ELR (cell line): ENCODE measurements at regions not wholly inside any gene's neighbourhood (a gene's known extent, or its start where the extent isn't known, plus 50 kb on each side); places are given as distances from the start of the nearest gene placed in this dataset.
"Not testable (repeated sequence)": the region's sequence is repeated elsewhere in the genome, so short reads cannot be mapped to it uniquely, and the experiment has no call there.

Source experiments
- DNase-seq: peaks from one replicate; pipeline ENCODE4 v3.0.0-alpha.2; 2015; ENCODE audit warnings: low read depth

DNA sequence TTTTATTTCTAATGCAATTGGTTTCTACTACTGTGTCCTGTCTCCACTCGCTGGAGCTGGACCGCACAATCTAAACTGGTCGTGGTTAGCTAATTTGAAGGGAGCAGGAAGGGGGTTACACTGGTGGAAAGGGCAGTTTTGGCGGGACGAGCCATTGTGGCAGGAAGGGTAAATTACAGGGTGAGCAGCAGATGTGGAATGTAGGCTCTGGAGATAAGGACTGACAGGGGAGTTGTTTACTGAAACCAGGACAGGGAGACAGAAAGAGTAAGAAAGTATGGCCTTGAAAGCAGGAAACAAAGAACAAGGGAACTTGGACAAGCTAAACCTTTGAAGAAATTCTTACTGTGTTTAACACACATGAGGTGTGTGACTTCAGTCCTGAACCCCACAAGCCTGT is 147.8 kb downstream of the ATXN7L3B start:
- DNase-seq: no peak

DNA sequence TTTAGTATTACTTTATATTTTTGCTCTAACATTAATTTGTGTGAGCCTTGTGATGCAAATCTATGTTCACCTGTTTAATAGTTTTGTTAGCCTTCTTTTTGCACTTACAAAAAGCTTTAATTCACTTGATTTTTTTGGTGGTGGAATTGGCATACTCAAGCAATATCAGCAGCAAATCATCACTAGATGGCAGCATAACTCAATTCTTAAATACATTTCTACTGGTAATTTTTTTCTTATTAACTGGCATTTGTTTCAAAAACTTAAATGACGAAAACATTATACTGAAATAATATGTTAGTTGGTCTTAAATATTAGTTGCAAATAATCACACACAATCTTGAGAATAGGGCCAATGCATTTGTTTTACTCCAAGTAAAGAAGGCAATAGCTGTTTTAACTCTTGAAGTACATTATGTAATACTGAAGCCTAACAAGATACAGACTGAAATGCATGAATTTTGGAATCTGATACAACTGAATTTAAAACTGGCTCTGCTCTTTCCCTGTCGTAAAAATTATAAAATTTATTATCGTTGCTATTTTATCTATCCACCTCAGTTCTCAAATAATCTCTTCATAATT is 151.5 kb downstream of the ATXN7L3B start:
- DNase-seq: peak; percentile 73

DNA sequence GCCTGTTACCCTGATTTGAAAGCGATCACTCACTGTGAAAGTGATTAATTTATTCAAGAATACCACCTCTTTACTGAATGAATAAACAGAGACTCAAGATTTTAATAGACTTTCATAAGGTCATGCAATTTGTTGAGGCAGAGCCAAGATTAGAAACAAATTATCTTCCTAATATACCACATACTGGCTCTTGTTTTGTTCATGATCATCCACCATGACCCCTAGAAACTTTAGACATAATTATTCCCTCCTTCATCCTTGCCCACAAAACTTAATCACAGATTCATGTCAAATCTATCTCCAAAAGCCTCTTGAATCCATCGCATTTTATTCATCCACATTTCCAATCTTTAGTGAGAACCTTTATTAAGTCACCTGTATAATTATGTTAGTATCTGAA is 152.3 kb downstream of the ATXN7L3B start:
- no peak for DNase-seq

DNA sequence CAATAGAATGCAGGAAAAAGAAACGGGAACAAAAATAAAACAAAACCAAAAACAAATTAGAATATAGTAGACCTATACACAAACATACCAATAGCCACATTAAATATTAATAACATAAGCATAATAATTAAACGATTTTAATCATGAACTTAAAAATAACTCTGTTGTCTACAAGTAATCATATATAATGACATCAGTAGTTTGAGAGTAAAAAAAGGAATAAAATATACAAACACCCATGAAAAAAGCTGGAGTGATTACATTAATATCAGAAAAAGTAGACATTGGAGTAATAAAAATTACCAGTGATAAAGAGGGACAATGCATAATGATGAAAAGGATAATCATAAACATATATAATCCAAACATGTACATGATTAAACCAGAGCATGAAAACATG is 181.8 kb downstream of the ATXN7L3B start:
- DNase-seq: no peak

DNA sequence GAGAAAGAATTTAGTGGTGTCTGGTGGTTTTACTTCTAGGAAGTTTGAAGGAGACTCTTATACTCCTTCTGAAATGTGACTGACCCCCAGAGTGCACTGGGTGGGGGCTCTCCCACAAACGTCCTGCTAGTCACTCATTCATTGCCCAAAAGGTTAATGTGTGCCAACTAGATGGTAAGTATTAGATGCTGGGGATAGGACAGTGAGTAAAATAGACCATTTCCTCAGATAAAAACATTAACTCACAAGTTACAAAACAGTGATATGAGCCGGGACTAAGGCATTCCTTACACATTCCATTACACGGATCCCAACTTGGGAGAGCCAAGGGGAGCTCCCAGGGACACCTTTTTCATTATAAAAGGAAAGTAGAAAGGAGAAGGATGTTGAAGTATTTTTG is 185.1 kb downstream of the ATXN7L3B start:
- DNase-seq: no peak

DNA sequence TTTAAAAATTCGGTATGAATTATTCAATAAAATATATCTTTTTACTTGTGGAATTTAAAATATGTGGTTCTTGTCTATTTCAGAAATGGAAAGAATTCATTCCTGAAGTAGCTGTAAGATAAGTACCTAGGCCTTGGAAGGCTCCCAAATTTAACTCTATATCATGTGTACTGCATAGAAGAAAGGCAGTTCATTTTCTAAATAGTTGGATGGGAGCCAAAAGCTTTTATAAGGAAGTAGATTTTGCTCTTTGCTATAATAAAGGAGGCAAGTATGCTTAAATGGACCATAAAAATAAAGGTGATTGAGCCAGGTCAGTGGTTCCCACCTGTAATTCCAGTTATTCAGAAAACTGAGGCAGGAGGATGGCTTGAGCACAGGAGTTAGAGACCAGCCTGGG is 187.5 kb downstream of the ATXN7L3B start:
- peak; percentile 35 for DNase-seq

DNA sequence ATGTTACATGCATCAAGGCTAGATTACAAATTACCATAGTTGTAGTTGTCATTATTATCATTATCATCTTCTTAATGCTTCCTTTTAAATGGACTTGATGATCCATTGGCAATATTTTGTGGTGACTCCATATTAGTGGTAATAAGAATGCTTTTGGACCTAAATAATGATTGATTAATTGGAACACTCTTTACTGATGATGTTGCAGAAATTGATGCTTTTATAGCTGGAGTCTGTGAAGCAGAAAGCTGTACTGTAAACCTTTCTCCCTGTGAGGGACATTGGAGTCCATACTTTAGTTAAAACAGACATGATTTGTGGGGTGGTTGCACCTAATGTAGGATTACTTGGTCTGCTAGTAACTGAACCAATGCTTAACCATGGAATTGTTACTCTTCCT is 190.4 kb downstream of the ATXN7L3B start:
- DNase-seq: no peak

DNA sequence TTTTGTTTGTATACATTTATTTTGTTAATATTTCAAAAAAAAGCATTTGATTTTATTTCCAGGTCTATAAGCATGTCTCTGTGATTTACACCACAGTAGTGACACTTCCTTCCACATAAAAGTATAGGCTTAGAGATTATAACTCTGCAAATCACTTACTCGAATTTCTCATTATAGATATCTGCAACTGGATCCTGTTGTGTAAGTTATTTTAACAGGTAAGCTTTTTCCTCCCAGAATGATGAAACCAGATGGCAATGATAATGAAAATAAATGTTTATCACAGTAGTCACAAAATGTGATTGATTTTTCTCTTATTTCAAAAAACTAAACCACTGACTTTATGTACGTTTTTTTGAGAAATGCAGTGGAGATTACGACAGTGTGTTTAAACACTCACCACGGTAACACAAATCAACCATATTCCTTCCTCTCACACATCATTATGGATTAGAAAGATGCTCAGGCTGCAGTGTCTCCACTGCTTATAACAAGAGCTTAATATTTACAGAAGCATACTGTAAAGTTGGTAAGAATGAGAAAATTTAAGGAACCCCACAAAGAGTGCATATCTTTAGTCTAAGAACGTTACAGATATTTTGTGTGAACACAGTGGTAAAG is 194.6 kb downstream of the ATXN7L3B start:
- no peak for DNase-seq

DNA sequence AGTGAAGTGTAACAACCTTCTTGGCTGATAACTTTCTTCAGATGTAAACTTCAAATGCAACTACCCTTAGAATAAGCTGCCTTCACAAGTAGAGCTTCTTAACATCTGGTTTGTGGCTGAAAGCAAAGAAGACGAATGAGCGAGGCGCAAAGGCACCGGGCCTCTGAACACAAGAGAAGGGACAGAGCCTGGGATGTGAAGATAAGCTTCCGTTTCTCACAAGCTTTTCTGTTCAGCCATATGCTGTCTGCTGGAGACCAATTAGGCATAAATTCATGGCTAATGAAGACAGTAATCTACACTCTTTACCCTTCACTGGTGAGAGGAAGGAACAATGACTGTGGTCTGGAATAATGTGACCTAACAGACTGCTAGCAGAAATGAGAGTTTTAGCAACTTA is 195.2 kb downstream of the ATXN7L3B start:
- no peak for DNase-seq

DNA sequence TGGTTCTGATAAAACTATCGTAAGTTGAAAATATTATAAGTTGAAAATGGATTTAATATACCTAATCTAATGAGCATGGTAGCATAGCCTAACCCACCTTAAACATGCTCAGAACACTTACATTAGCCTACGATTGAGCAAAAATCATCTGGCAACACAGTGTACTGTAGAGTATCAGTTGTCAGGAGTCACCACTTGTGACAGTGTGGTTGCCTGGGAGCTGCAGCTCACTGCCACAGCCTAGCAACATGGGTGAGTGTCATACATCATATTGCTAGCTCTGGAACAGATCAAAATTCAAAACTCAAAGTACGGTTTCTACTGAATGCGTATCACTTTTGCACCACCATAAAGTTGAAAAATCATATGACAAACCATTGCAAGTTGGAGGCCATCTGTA is 203.5 kb downstream of the ATXN7L3B start:
- no peak for DNase-seq

DNA sequence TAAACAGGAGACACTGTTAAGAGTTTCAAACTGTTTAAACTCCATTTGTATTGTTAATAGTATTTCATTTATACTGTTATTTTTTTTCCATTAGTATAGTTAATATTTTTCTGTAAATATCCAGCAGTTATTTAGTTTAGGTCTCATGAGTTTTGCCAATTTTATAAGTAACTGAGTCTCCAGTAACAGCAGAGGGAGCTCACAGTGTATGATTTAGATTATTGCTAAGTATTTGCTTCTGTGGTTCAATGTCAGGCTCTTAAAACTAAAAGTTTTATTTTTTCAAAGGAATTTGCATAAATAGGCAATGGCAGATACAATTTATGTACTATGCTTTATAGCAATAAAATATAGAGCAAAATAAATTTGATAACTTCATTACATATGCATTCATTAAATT is 209.7 kb downstream of the ATXN7L3B start:
- peak; percentile 57 for DNase-seq

DNA sequence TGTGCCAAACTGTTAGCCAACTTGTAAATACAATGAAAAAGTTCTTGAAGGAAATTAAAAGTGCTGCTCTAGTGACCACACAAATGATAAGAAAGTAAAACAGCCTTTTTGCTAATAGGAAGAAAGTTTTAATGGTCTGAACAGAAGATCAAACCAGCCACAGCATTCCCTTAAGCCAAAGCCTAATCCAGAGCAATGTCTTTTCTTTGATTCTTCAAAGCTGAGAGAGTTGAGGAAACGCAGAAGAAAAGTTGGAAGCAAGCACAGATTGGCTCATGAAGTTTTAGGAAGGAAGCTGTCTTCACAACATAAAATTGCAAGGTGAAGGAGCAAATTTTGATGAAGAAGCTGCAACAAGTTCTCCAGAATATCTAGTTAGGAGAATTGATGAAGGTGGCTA is 213.8 kb downstream of the ATXN7L3B start:
- no peak for DNase-seq

DNA sequence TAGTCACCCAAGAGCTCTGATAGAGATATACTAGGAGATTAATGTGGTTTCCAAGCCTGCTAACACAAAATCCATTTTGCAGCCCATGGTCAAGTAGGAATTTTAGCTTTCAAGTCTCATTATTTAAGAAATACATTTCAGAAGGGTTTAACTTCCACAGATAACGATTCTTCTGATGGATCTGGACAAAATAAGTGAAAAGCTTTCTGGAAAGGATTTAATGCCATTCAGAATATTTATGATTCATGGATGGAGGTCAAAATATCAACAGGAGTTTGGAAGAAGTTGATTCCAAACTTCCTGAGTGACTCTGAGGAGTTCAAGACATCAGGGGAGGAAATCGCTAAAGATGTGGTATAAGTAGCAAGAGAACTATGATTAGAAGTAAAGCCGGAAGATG is 214.6 kb downstream of the ATXN7L3B start:
- DNase-seq: no peak

DNA sequence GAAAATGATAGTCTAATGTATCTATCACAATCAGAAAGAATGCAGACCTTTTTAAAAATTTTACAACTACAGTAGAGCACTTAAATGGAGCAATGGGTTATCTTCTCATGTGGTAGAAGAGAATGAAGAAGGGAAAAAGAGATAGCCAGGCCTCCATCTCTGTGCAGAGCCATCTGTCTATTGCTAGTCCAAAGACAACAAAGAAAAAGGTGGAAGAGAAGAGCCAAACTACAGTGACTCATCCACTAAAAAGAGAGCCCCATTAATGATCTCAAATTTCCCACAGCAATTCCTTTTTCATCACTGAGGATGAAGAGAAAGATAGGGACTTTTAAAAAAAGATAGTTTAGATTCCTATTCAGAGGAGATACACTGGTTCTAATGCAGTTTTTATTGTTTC is 232.9 kb downstream of the ATXN7L3B start:
- no peak for DNase-seq

DNA sequence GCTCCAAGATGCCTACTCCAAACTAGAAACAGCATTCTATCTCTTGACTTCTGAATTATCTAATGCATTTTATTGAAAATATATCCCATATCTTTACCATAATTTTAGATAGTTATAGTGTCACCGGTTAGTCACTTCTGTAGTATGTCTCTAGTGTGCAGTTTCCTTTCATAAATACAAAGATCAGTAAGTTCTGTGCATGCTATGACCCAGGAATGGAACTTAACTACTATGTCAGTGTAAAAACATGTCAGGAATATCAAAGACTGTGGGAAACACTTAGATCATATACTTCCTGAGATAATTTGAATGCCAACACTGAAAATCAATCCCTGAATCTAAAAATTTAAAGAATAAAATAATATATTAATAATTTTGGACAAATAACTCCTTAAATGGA is 237.6 kb downstream of the ATXN7L3B start:
- no peak for DNase-seq

DNA sequence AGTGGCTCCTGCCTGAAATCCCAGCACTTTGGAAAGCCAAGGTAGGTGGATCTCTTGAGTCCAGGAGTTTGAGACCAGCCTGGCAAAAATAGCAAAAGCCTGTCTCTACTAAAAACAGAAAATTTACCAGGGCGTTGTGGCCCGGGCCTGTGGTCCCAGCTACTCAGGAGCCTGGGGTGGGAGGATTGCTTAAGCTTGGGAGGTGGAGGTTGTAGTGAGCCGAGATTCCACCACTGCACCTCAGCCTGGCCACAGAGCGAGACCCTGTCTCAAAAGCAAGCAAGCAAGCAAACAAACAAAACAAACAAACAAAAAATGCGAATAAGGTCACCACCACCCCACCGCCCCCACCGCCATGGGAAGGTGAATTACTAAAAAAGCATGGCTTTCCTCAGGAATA is 238.7 kb downstream of the ATXN7L3B start:
- no peak for DNase-seq

DNA sequence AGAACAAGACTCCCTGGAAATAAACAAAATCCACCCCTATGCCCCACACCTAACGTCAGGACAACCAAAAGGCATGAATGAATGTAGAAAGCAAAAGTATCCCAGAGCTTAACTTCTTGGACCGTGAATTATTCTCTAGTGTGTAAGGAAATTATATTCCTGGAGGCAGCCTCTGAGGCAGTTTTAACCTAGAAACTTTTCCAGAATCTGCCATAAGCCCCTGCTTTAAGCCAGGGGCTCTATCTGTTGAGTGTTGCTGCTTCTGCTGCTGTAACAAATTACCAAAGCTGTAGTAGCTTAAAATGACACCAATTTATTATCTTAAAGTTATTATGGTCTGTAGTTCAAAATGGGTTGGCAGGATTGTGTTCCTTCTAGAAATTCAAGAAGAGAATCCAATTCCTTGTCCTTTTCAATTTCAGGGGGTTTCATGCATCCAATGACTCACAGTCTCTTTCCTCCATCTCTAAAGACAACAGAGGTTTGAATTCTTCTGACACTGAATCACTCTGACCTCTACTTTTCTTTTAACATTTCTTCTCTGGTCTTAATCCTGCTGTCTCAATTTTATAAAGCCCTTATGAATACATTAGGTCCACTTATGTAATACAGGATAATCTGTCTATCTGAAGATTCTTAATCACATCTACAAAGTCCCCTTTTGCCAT is 242.7 kb downstream of the ATXN7L3B start:
- peak; percentile 84 for DNase-seq

DNA sequence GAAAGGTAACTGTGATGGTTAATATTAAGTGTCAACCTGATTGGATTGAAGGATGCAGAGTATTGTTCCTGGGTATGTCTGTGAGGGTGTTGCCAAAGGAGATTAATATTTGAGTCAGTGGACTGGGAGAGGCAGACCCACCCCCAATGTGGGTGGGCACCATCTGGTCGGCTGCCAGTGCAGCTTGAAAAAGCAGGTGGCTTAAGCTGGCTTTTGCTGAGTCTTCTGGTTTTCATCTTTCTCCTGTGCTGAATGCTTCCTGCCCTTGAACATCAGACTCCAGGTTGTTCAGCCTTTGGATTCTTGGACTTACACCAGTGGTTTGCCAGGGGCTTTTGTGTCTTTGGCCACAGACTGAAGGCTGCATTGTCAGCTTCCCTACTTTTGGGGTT is 243.2 kb downstream of the ATXN7L3B start:
- DNase-seq: not testable (repeated sequence)

DNA sequence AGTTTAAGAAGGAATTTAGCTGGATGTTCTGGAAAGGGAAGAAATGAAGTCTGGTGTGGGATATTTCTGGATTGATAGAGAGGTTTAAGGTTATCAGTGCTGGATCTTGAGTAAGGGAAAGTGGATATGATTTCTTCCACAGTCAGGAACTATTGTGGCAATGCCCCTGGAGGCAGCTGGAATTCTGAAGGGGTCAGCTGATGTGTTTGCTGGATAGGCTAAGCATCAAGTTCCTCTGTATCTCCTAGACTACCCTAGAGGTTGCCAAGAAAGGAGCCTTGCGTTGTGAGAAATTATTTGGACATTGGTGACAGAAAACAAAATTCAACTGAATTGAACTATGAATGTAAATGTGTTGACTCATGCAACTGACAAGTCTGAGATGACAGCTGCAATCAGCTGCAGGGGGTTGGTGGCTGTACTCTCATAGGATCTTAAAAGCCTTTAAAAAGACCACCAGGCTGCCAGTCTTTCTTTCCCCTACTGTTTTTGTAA is 244.4 kb downstream of the ATXN7L3B start:
- DNase-seq: no peak

DNA sequence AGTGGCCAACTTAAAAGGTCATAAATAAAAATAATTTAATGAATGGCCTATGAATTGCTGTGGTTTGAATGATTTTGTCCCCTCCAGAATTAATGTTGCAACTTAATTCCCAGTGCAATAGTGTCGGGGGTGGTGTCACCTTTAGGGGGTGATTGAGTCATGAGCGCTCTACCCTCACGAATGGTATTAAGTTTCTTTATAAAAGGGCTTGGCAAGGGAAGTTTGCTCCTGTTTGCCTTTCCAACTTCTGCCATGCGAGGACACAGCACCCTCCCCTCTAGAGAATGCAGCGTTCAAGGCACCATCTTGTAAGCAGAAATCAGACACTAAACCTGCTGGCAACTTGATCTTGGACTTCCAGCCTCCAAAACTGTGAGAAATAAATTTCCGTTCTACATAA is 253.3 kb downstream of the ATXN7L3B start:
- no peak for DNase-seq

DNA sequence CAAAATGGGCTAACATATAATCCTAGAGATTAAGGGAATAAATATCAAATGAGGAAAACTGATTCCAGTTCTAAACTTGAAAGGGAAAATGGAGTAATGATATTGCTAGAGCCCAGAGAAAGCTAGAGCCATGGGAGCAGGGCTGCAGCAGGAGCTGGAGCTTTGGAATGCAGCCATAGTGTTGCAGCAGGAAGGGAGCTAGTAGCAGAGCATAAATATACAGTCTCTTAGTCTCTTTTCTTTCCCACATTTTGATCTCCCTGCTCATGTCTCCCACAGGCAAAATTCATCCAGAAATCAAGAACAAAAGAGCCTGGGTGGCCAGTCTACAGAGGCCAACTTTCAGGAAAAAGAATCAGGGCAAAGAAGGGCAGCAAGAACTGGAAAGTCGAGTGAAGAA is 253.7 kb downstream of the ATXN7L3B start:
- DNase-seq: peak; percentile 32

DNA sequence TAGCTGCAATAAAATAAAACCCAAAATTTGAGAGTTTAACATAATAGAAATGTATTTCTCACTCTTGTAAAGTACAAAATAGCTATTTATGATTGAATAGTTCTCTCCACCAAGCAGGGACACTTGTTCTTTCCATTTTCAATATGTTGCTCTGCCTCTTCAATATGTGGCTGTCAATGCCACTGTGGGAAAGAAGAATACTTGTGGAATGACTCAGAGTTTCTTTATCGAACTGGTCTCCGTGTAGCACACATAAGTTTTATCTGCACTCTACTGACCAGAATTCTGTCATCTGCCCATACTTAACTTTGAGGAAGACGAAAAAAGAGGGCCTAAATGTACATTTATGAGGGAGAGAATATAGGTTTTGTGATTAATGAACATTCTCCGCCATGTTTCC is 256.9 kb downstream of the ATXN7L3B start:
- peak; percentile 66 for DNase-seq

DNA sequence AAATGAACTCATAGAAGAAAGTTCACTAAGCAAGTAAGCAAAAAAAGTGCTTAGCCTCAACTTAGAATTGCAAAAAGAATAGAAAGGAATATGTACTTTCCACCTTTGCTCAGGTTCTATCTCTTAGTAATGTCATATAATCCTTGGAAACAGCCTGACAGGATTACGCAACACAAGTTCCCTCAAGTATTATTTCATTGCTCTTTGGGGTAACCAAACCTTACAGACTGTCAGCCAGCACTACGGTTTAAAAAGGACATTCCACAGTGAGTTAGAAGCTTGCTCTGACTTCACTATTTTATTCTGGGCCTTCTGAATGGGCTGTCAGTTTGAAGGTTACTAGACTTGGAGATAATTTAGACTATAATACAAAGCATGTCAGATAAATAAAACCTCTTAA is 264.0 kb downstream of the ATXN7L3B start:
- DNase-seq: no peak
